B cell (primary cell): ENCODE measurements at regions not wholly inside any gene's neighbourhood (a gene's known extent, or its start where the extent isn't known, plus 50 kb on each side); places are given as distances from the start of the nearest gene placed in this dataset.

Experiments used
- ATAC-seq: fragments of 200-7000 bp; cut with Tn5 transposase; one replicate; pipeline ENCODE4 v1.10.0; 2021; ENCODE audit warnings: low read depth, mild to moderate bottlenecking, moderate number of reproducible peaks, moderate library complexity
- CTCF ChIA-PET: fragments of 350-600 bp; sonication (Branson Sonifier 250); formaldehyde crosslinking; loops from one replicate; lab custom pipeline; 2021; ENCODE audit warnings: antibody characterized with exemption, inconsistent platforms; lab: Charles Lee
- POLR2A ChIA-PET: fragments of 350-600 bp; sonication (Branson Sonifier 250); formaldehyde crosslinking; loops from one replicate; lab custom pipeline; 2021; ENCODE audit warnings: antibody characterized with exemption; lab: Charles Lee
- DNase-seq: peaks from one replicate; pipeline ENCODE4 v3.0.0; 2013
- H2AFZ ChIP-seq: 2 replicates; pipeline ENCODE4 v1.6.1; 2012; ENCODE audit warnings: mild to moderate bottlenecking, low read depth, low read length; ENCODE audit not compliant: insufficient read depth, poor library complexity, severe bottlenecking
- H3K27ac ChIP-seq, 2 donors: 1 replicate in 1 of 2; 2 replicates in 1 of 2; pipeline ENCODE4 v1.5.1; 2012 to 2013; ENCODE audit warnings: low read length in 2 of 2, mild to moderate bottlenecking in 2 of 2, moderate library complexity in 1 of 2
- H3K27me3 ChIP-seq, 4 experiments: fragments of 200-600 bp in 1 of 4; sonication (generic) in 1 of 4; replicated peaks in 1 of 4; 1 replicate in 2 of 4; 2 replicates in 2 of 4; pipeline versions ENCODE4 v1.6.1 to v1.7.0; 2013 to 2016; ENCODE audit warnings: low read length in 3 of 4, mild to moderate bottlenecking in 2 of 4, mixed read lengths in 1 of 4, moderate library complexity in 1 of 4; ENCODE audit not compliant: insufficient read depth in 4 of 4, control insufficient read depth in 3 of 4; ENCODE audit errors: control extremely low read depth in 1 of 4
- H3K36me3 ChIP-seq, 2 experiments: replicated peaks in 1 of 2; 1 replicate in 1 of 2; 2 replicates in 1 of 2; pipeline versions ENCODE4 v1.6.1 to v1.7.1; 2013; ENCODE audit warnings: low read length in 1 of 2; ENCODE audit not compliant: insufficient read depth in 2 of 2, control insufficient read depth in 1 of 2; ENCODE audit errors: control extremely low read depth in 1 of 2, extremely low read depth in 1 of 2
- H3K4me1 ChIP-seq, 2 donors: fragments of 200-600 bp in 1 of 2; sonication (generic) in 1 of 2; 1 replicate in 1 of 2; 2 replicates in 1 of 2; pipeline versions ENCODE4 v1.5.1 to v1.6.1; 2013 to 2017; ENCODE audit warnings: low read length in 2 of 2; ENCODE audit not compliant: control insufficient read depth in 2 of 2, insufficient read depth in 2 of 2
- H3K4me2 ChIP-seq: replicated peaks from 2 replicates; pipeline ENCODE3; 2012; ENCODE audit warnings: mild to moderate bottlenecking, low read depth, low read length; ENCODE audit not compliant: poor library complexity, severe bottlenecking
- H3K4me3 ChIP-seq, 5 experiments: fragments of 200-600 bp in 1 of 5; sonication (generic) in 1 of 5; 1 replicate in 3 of 5; 2 replicates in 2 of 5; pipeline versions ENCODE4 v1.5.1 to v1.7.0; 2011 to 2016; ENCODE audit warnings: low read length in 4 of 5, mild to moderate bottlenecking in 4 of 5, low read depth in 2 of 5, control low read depth in 1 of 5, moderate library complexity in 1 of 5; ENCODE audit not compliant: insufficient read depth in 1 of 5; ENCODE audit errors: control extremely low read depth in 1 of 5, extremely low read depth in 1 of 5
- H3K79me2 ChIP-seq: fragments of 200-600 bp; sonication (generic); one replicate; pipeline ENCODE4 v1.6.0; 2016; ENCODE audit warnings: low read length; ENCODE audit not compliant: control insufficient read depth, insufficient read depth
- H3K9ac ChIP-seq: fragments of 200-600 bp; sonication (generic); 2 replicates; pipeline ENCODE4 v1.6.1; 2017; ENCODE audit warnings: mild to moderate bottlenecking, low read length, moderate library complexity
- H3K9me3 ChIP-seq, 3 donors: one replicate each; pipeline versions ENCODE4 v1.6.1 to v1.7.1; 2013; ENCODE audit warnings: low read length in 2 of 3; ENCODE audit not compliant: control insufficient read depth in 2 of 3, insufficient read depth in 1 of 3; ENCODE audit errors: control extremely low read depth in 1 of 3
- H4K20me1 ChIP-seq: 2 replicates; pipeline ENCODE4 v1.6.0; 2012; ENCODE audit warnings: mild to moderate bottlenecking, low read length; ENCODE audit not compliant: insufficient read depth, control insufficient read depth, poor library complexity, severe bottlenecking
- H3K27ac Mint-ChIP-seq: one replicate; pipeline ENCODE4 v1.8.0; 2021; ENCODE audit warnings: mixed read lengths
- H3K27me3 Mint-ChIP-seq: one replicate; pipeline ENCODE4 v1.8.0; 2021; ENCODE audit warnings: mixed read lengths
- H3K4me1 Mint-ChIP-seq: one replicate; pipeline ENCODE4 v1.8.0; 2021; ENCODE audit warnings: mixed read lengths
- H3K4me3 Mint-ChIP-seq: one replicate; pipeline ENCODE4 v1.8.0; 2021; ENCODE audit warnings: mixed read lengths
- H3K9me3 Mint-ChIP-seq: one replicate; pipeline ENCODE4 v1.8.0; 2022; ENCODE audit warnings: mixed read lengths; ENCODE audit not compliant: insufficient read depth
- EZH2 ChIP-seq: IDR thresholded peaks from 2 replicates; pipeline ENCODE4 v1.6.1; 2012; ENCODE audit warnings: borderline replicate concordance, low read depth, mild to moderate bottlenecking, moderate library complexity, low read length; ENCODE audit not compliant: insufficient read depth, poor library complexity, severe bottlenecking
- WGBS: methylation state at CpG from one replicate; pipeline ENCODE4 v1.1.5; 2013; ENCODE audit warnings: missing lambda C conversion rate; ENCODE audit not compliant: insufficient coverage; 5-methylcytosine and 5-hydroxymethylcytosine counted together
- intact Hi-C: fragments of 100-400 bp; cut with micrococcal nuclease; formaldehyde crosslinking; loops from one replicate; pipeline ENCODE4 v1.10.0; 2022
- TF ChIP-seq, protein P1 (sequence below): fragments of 200-600 bp; IDR thresholded peaks from one replicate; pipeline ENCODE4 v1.8.0; 2022; ENCODE audit warnings: antibody characterized with exemption, mild to moderate bottlenecking

DNA sequence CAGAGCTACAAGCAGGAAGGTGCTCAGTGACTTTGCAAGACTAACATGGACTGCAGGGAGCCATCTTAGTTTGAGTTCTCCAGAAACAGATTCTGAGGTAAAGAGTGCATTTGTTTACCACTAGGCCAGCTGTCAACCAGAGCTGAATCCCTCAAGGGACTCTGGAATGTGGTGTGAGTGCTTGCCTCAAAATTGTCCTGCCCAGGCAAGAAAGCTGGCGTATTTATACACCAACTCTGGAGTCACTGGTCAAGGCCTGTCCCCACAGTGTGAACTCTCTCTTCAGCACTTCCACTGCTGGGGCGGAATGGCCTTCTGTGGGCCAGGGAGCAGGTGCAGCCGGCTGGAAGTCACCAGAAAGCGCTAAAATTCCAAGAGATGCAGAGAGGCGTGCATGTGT lies 139.2 kb upstream of the TBCA start:
- Histone ChIP-seq H3K4me1 (no peaks in the 10 kb centered on the region), H3K4me3 (no peak overlapping the region), H3K9me3 (peaks cover 0 to 8% (median 0%) of the 10 kb centered on the region in 3 donors), H3K27ac (no peak overlapping the region), H3K79me2 (no peaks in the 10 kb centered on the region), H3K36me3 (no peaks in the 10 kb centered on the region), H3K27me3 (peaks cover 0 to 3% (median 0%) of the 10 kb centered on the region in 4 experiments), H2AFZ (no peak overlapping the region), H3K9ac (no peak overlapping the region), H4K20me1 (no peaks in the 10 kb centered on the region), H3K4me2 (no peak overlapping the region)
- Mint-ChIP-seq H3K27ac (no peak overlapping the region), H3K4me3 (no peak overlapping the region), H3K27me3 (peaks cover 9% of the 10 kb centered on the region), H3K9me3 (peaks cover 6% of the 10 kb centered on the region), H3K4me1 (no peaks in the 10 kb centered on the region)
- DNase-seq = no peak
- WGBS = 76% methylated on average over 5 of the region's 5 CpGs
- ChIA-PET CTCF (no interaction called here), POLR2A (no interaction called here)
- ATAC-seq = no peak
- intact Hi-C loops = no loop called here
- TF ChIP-seq EZH2 = no peak
- TF ChIP-seq, protein P1, sequence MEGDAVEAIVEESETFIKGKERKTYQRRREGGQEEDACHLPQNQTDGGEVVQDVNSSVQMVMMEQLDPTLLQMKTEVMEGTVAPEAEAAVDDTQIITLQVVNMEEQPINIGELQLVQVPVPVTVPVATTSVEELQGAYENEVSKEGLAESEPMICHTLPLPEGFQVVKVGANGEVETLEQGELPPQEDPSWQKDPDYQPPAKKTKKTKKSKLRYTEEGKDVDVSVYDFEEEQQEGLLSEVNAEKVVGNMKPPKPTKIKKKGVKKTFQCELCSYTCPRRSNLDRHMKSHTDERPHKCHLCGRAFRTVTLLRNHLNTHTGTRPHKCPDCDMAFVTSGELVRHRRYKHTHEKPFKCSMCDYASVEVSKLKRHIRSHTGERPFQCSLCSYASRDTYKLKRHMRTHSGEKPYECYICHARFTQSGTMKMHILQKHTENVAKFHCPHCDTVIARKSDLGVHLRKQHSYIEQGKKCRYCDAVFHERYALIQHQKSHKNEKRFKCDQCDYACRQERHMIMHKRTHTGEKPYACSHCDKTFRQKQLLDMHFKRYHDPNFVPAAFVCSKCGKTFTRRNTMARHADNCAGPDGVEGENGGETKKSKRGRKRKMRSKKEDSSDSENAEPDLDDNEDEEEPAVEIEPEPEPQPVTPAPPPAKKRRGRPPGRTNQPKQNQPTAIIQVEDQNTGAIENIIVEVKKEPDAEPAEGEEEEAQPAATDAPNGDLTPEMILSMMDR = no peak

DNA sequence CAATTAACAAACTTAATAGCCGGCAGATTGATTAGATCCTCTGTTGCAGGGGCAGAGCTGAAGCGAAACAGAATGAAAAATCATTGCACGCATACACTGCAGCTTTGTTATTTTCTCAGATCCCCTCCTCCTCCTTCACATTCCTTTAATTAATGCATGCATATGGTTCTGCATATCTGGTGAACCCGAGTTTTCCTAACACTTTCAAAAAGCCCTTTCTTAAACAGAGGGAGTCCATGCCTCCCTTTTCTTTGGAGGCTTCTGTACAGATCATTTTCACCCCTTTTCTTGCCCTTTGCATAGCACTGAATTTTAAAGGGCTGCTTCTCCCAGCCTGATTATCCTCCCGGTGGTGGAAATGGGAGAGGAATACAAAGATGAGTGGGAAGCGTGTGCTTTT lies 136.6 kb upstream of the TBCA start:
- CTCF ChIA-PET = no interaction called here
- TF ChIP-seq, protein P1 = no peak
- TF ChIP-seq EZH2 = no peak
- no peaks in the 10 kb centered on the region for H3K36me3 ChIP-seq
- Mint-ChIP-seq H3K4me1 (no peaks in the 10 kb centered on the region), H3K27me3 (peaks cover 12% of the 10 kb centered on the region), H3K9me3 (peaks cover 6% of the 10 kb centered on the region), H3K4me3 (no peak overlapping the region), H3K27ac (no peak overlapping the region)
- no peak for ATAC-seq
- H3K9me3 ChIP-seq = peaks cover 0 to 8% (median 0%) of the 10 kb centered on the region in 3 donors
- H3K4me2 ChIP-seq = no peak overlapping the region
- DNase-seq = no peak
- WGBS = 78% methylated on average over 5 of the region's 6 CpGs
- H4K20me1 ChIP-seq = no peaks in the 10 kb centered on the region
- H3K27ac ChIP-seq = no peak overlapping the region
- no peak overlapping the region for H3K4me3 ChIP-seq
- H2AFZ ChIP-seq = no peak overlapping the region
- intact Hi-C loops = no loop called here
- peaks cover 0 to 3% (median 0%) of the 10 kb centered on the region in 4 experiments for H3K27me3 ChIP-seq
- no peaks in the 10 kb centered on the region for H3K4me1 ChIP-seq
- H3K9ac ChIP-seq = no peak overlapping the region
- no peaks in the 10 kb centered on the region for H3K79me2 ChIP-seq
- POLR2A ChIA-PET = no interaction called here
